BLaER1 treated with 17β-estradiol and CSF1 and Interleukin-3, amounts not matched to agents 10 nM and 100 nM (cell line): ENCODE measurements at regions not wholly inside any gene's neighbourhood (a gene's known extent, or its start where the extent isn't known, plus 50 kb on each side); places are given as distances from the start of the nearest gene placed in this dataset.
A peak's percentile ranks its signal among the peaks of the same experiment; 100 is the strongest.

Experiments
- H3K27ac ChIP-seq, 11 experiments: shearing (Covaris generic); formaldehyde crosslinking; 2 replicates each; pipeline ENCODE4 v1.8.1; 2022
- H3K27me3 ChIP-seq, 11 experiments: shearing (Covaris generic); formaldehyde crosslinking; 2 replicates each; pipeline ENCODE4 v1.8.1; 2022
- H3K36me3 ChIP-seq, 11 experiments: shearing (Covaris generic); formaldehyde crosslinking; 2 replicates each; pipeline ENCODE4 v1.8.1; 2022
- H3K4me1 ChIP-seq, 10 experiments: shearing (Covaris generic); formaldehyde crosslinking; 2 replicates each; pipeline ENCODE4 v1.8.1; 2022
- H3K4me2 ChIP-seq, 11 experiments: shearing (Covaris generic); formaldehyde crosslinking; 2 replicates each; pipeline ENCODE4 v1.8.1; 2022
- H3K4me3 ChIP-seq, 10 experiments: shearing (Covaris generic); formaldehyde crosslinking; 2 replicates each; pipeline ENCODE4 v1.8.1; 2022
- H3K9ac ChIP-seq, 11 experiments: shearing (Covaris generic); formaldehyde crosslinking; 2 replicates each; pipeline ENCODE4 v1.8.1; 2022
- H3K9me3 ChIP-seq, 11 experiments: shearing (Covaris generic); formaldehyde crosslinking; replicated peaks in 1 of 11; 2 replicates each; pipeline ENCODE4 v1.8.1; 2022
- H4K20me1 ChIP-seq, 11 experiments: shearing (Covaris generic); formaldehyde crosslinking; 2 replicates each; pipeline ENCODE4 v1.8.1; 2022
- Cebpa-rat ChIP-seq, 11 experiments: shearing (Covaris generic); IDR thresholded peaks; 2 replicates each; pipeline ENCODE4 v1.8.1; 2022

DNA sequence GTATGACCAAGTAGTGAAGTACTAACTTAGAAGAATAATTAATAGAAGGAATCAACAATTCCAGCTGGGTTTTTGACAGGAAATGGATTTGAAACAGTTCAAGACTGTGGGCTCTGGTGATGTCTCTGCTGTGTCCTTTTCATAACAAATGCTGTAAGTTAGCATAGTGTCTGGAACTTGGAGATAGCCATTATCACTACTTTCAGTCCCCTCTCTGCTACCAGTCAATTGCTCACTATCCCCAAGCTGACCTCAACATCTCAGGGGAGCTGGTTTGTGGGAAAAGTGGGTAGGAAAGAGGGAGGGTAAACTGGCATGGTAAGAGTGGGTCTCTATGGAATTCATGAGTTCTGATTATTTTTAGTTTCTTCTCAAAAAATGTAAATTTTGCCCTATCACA, 231.4 kb upstream of the MID1 start:
- peaks cover 70 to 98% (median 88%) of the 10 kb centered on the region in 11 experiments for H3K27me3 ChIP-seq
- H3K9me3 ChIP-seq, result peaks cover 0 to 7% (median 0%) of the 10 kb centered on the region in 11 experiments; a peak in 2 of 22 replicates
- no peak overlapping the region for H3K27ac ChIP-seq
- no peaks in the 10 kb centered on the region for H3K36me3 ChIP-seq
- no peak for TF ChIP-seq Cebpa-rat (IDR thresholded peaks at IDR 0.05)
- no peaks in the 10 kb centered on the region; a peak in 1 of 22 replicates for H4K20me1 ChIP-seq
- H3K4me3 ChIP-seq, result no peak overlapping the region
- no peak overlapping the region for H3K4me2 ChIP-seq
- H3K9ac ChIP-seq, result no peak overlapping the region
- no peaks in the 10 kb centered on the region for H3K4me1 ChIP-seq

DNA sequence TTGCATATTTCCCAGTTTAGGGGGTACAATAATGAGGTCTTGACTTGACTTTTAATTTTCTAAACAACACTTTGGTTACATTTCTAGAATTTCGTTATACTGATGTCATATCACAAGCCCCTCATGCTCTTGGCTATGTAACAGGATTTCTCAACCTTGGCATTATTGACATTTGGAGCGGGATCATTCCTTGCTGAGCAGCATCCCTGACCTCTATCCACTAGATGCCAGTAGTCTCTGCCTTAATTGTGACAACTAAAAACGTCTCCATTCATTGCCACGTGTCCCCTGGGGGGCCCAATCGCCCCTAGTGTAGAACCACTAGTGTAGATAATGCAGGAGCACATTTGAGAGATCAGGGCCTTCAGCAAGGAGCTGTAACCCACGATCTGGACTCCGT, 234.2 kb upstream of the MID1 start:
- peaks cover 66 to 98% (median 87%) of the 10 kb centered on the region in 11 experiments for H3K27me3 ChIP-seq
- no peaks in the 10 kb centered on the region; a peak in 1 of 22 replicates for H4K20me1 ChIP-seq
- H3K9me3 ChIP-seq, result peaks cover 0 to 14% (median 0%) of the 10 kb centered on the region in 11 experiments; a peak in 2 of 22 replicates
- no peak overlapping the region for H3K4me3 ChIP-seq
- H3K9ac ChIP-seq, result no peak overlapping the region
- TF ChIP-seq Cebpa-rat (IDR thresholded peaks at IDR 0.05), result no peak
- no peak overlapping the region for H3K27ac ChIP-seq
- peaks cover 0 to 4% (median 0%) of the 10 kb centered on the region in 10 experiments; a peak in 4 of 20 replicates for H3K4me1 ChIP-seq
- no peak overlapping the region for H3K4me2 ChIP-seq
- no peaks in the 10 kb centered on the region for H3K36me3 ChIP-seq

DNA sequence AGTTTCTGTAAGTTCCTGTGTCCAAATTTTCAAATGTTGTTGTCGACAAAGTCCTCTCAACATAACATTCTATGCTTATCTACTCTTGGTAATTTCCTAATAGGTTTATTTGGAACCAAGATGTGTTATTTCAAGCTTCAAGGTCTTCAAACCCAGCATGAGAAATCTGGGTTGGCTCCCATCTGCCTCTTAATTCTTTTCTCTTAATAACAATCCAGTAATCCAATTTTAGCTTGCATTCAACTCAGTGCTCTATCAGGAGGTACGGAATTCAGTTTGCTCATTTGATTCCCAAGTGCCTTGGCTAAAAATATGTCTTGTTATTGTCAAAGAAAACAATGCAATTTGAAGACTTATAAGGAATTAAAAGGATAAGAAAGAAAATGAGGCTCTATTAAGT, 235.5 kb upstream of the MID1 start:
- Histone ChIP-seq H3K4me3 (no peak overlapping the region), H3K27me3 (peaks cover 58 to 98% (median 85%) of the 10 kb centered on the region in 11 experiments), H3K27ac (no peak overlapping the region), H3K4me2 (no peak overlapping the region), H4K20me1 (no peaks in the 10 kb centered on the region; a peak in 1 of 22 replicates), H3K36me3 (no peaks in the 10 kb centered on the region), H3K9ac (no peak overlapping the region), H3K9me3 (peaks cover 0 to 24% (median 0%) of the 10 kb centered on the region in 11 experiments; a peak in 5 of 22 replicates), H3K4me1 (peaks cover 0 to 6% (median 0%) of the 10 kb centered on the region in 10 experiments; a peak in 4 of 20 replicates)
- TF ChIP-seq Cebpa-rat (IDR thresholded peaks at IDR 0.05), result no peak

DNA sequence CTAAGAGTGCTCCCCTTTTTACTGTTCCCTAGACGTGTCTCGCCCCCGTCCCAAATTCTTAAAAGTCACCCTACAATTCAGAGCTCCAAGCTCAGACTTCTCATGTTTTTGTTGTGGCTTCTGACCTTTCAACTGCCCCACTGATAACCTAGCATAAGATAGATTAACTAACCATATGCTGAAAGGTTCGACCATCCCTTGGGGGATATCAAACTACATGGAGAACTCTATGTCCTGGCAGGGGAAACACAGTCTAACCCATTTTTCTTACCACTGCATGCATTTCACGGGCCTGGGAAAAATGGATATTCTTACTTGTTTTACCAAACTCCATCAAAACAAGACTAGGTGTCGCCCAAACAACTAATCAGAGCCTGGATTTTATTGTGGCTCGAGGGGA, 236.4 kb upstream of the MID1 start:
- H3K4me2 ChIP-seq, result no peak overlapping the region
- peaks cover 0 to 20% (median 0%) of the 10 kb centered on the region in 11 experiments; a peak in 5 of 22 replicates for H3K9me3 ChIP-seq
- no peaks in the 10 kb centered on the region; a peak in 1 of 22 replicates for H4K20me1 ChIP-seq
- TF ChIP-seq Cebpa-rat (IDR thresholded peaks at IDR 0.05), result no peak
- no peaks in the 10 kb centered on the region for H3K36me3 ChIP-seq
- H3K27me3 ChIP-seq, result peaks cover 51 to 98% (median 80%) of the 10 kb centered on the region in 11 experiments
- no peak overlapping the region for H3K4me3 ChIP-seq
- H3K9ac ChIP-seq, result no peak overlapping the region
- H3K4me1 ChIP-seq, result peaks cover 0 to 6% (median 0%) of the 10 kb centered on the region in 10 experiments; a peak in 4 of 20 replicates
- H3K27ac ChIP-seq, result no peak overlapping the region

DNA sequence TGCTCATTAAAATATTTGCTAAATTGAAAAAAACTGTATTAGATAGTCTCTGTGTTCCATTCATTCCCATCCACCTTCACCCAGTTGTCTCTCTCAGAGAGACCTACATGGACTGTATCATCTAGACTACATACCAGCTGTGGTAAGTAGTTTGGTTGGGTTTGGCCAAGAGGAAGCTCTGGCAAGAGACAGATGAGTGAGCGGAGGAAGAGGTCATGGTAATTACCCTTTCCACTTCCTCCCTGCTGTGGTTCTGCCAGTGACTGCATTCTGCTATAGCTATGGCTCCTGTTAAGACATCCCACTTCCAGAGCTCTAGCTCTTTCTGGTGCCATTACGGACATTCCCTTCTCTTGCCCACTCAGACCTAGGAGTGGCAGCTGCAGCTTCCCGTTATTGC, 239.0 kb upstream of the MID1 start:
- H3K36me3 ChIP-seq, result no peaks in the 10 kb centered on the region
- H3K27ac ChIP-seq, result no peak overlapping the region
- no peak for TF ChIP-seq Cebpa-rat (IDR thresholded peaks at IDR 0.05)
- no peak overlapping the region for H3K4me3 ChIP-seq
- no peak overlapping the region for H3K9ac ChIP-seq
- peaks cover 0 to 20% (median 0%) of the 10 kb centered on the region in 11 experiments; a peak in 5 of 22 replicates for H3K9me3 ChIP-seq
- no peaks in the 10 kb centered on the region for H4K20me1 ChIP-seq
- H3K4me2 ChIP-seq, result peak overlapping the region in 5 of 11 experiments; percentile 10 to 30 (median 15); a peak in 6 of 22 replicates
- peaks cover 0 to 6% (median 0%) of the 10 kb centered on the region in 10 experiments; a peak in 4 of 20 replicates for H3K4me1 ChIP-seq
- H3K27me3 ChIP-seq, result peaks cover 43 to 96% (median 75%) of the 10 kb centered on the region in 11 experiments

DNA sequence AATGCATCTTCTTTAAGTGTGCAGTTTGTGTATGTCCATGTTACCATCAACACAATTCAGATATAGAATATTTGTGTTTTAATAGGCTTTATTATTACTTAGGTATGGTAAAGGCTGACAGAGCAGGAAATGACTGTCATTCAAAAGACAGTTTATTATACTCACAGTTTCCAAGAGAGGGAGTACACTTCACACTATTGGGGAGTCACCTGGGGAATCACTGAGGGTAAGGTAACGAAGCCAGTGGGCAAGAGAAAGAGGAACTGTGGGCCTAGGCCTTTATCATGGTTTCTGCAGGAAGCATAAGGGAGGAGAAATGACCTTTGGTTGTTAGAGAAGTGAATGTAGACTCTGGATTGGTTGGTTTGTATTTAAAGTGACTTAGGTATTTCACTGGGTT, 235.1 kb upstream of the HCCS start:
- H4K20me1 ChIP-seq, result no peaks in the 10 kb centered on the region
- H3K27ac ChIP-seq, result no peak overlapping the region
- peaks cover 14 to 60% (median 47%) of the 10 kb centered on the region in 11 experiments for H3K27me3 ChIP-seq
- no peaks in the 10 kb centered on the region for H3K4me1 ChIP-seq
- peaks cover 0 to 11% (median 3%) of the 10 kb centered on the region in 11 experiments; a peak in 2 of 22 replicates for H3K9me3 ChIP-seq
- no peak overlapping the region for H3K4me2 ChIP-seq
- H3K36me3 ChIP-seq, result no peaks in the 10 kb centered on the region
- H3K4me3 ChIP-seq, result no peak overlapping the region
- no peak overlapping the region for H3K9ac ChIP-seq
- no peak for TF ChIP-seq Cebpa-rat (IDR thresholded peaks at IDR 0.05)

DNA sequence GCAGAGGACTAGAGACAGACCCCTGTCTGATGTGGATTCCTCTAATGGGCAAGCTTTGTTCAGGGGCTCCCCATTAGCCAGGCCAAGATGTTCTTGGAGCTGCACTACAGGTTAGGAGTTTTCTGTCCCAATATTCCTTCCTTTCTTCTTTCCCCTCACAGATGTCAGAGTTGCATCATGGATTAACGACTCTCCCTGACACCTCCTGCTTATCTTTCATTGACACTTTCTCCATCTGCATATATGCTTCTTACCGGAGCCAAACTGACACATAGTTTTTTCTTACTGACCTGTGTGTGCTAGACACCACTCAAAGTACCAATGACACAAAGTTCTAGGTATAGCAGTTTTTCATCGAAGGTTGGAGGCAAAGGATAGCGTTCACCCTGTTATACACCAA, 228.6 kb upstream of the HCCS start:
- H3K36me3 ChIP-seq, result no peaks in the 10 kb centered on the region
- no peak for TF ChIP-seq Cebpa-rat (IDR thresholded peaks at IDR 0.05)
- no peak overlapping the region for H3K27ac ChIP-seq
- H3K9ac ChIP-seq, result no peak overlapping the region
- no peaks in the 10 kb centered on the region; a peak in 1 of 22 replicates for H4K20me1 ChIP-seq
- H3K4me1 ChIP-seq, result no peaks in the 10 kb centered on the region
- peaks cover 65 to 87% (median 74%) of the 10 kb centered on the region in 11 experiments for H3K27me3 ChIP-seq
- H3K4me2 ChIP-seq, result no peak overlapping the region
- no peak overlapping the region for H3K4me3 ChIP-seq
- 0 out of 22 replicates have a peak, but pooled peaks cover 0 to 14% (median 0%) of the 10 kb centered on the region in 11 experiments for H3K9me3 ChIP-seq

DNA sequence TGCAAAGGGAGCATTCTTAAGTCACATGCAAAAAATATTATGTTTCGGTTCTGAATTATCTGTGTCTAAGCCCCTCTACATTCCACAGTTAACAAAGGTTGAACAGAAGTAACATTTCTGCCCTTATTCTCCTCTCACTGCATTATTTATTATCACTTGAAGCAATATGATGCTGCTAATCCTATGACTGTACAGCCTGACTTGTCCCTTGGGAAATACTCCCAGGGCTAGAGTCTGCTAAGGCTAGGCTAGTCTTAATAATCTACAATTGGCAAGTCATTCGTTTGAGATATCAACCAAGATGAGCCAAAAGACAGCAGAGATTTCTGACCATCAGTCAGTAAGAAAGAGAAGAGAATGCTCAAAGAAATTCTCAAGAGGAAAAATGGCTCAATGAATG, 226.9 kb upstream of the HCCS start:
- Histone ChIP-seq H3K4me1 (0 out of 20 replicates have a peak, but pooled peaks cover 0 to 4% (median 0%) of the 10 kb centered on the region in 10 experiments), H3K36me3 (no peaks in the 10 kb centered on the region), H3K27me3 (peaks cover 70 to 88% (median 81%) of the 10 kb centered on the region in 11 experiments), H3K4me3 (no peak overlapping the region), H4K20me1 (no peaks in the 10 kb centered on the region; a peak in 1 of 22 replicates), H3K27ac (no peak overlapping the region), H3K9ac (no peak overlapping the region), H3K9me3 (0 out of 22 replicates have a peak, but pooled peaks cover 0 to 14% (median 0%) of the 10 kb centered on the region in 11 experiments), H3K4me2 (no peak overlapping the region)
- no peak for TF ChIP-seq Cebpa-rat (IDR thresholded peaks at IDR 0.05)

DNA sequence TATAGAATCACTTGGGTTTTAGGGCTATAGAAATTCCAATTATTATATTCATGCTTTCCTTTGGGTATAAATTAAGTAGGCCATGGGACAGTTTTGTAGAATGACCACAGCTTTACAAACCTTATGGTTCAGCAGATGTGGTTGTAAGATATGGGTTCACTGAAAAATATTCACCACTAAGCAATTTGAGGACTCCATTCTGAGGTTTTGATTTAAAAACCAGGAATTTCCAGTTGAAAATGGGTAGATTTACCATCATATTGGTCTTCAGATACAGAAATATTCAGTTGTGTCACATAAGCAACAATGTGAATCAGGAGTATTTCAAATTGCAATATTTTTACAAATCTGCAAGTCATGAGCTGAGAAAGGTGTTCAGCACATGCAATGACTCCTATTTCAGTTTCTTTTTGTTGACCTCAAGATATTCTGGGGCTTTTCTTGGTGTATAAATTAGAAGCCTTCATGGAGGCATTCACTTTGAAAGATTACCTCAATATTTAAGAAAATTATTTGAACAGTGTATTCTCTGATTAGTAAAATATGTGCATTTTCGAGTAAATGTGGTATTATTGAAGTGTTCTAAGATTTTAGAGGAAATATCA, 218.4 kb upstream of the HCCS start:
- Histone ChIP-seq H3K27me3 (peaks cover 72 to 100% (median 98%) of the 10 kb centered on the region in 11 experiments), H4K20me1 (no peaks in the 10 kb centered on the region), H3K9me3 (peaks cover 14 to 27% (median 17%) of the 10 kb centered on the region in 11 experiments; a peak in 20 of 22 replicates), H3K4me3 (no peak overlapping the region), H3K9ac (no peak overlapping the region), H3K27ac (no peak overlapping the region), H3K4me2 (no peak overlapping the region), H3K36me3 (no peaks in the 10 kb centered on the region), H3K4me1 (0 out of 20 replicates have a peak, but pooled peaks cover 0 to 4% (median 0%) of the 10 kb centered on the region in 10 experiments)
- no peak for TF ChIP-seq Cebpa-rat (IDR thresholded peaks at IDR 0.05)
